ENCODE measurements at regions not wholly inside any gene's neighbourhood (a gene's known extent, or its start where the extent isn't known, plus 50 kb on each side); places are given as distances from the start of the nearest gene placed in this dataset.

DNA sequence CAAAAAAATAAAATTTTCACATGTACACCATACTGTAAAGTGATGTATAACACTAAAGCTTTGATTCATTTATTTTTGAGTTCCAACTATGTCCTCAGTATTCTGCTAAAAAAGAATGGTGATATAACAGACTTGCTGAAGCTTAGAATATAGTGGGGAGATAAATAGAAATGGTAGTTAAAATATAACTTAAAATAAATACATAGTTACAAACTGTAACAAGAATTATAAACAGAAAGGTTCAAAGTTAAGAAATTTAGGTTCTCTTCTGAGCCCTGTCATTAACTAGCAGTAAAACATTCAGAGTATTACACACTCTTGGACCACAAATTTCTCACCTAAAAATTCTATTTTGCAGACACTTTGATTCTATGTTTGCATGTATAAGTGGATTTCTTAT, 392.1 kb downstream of the ANXA1 start:
- TF ChIP-seq, protein P1, sequence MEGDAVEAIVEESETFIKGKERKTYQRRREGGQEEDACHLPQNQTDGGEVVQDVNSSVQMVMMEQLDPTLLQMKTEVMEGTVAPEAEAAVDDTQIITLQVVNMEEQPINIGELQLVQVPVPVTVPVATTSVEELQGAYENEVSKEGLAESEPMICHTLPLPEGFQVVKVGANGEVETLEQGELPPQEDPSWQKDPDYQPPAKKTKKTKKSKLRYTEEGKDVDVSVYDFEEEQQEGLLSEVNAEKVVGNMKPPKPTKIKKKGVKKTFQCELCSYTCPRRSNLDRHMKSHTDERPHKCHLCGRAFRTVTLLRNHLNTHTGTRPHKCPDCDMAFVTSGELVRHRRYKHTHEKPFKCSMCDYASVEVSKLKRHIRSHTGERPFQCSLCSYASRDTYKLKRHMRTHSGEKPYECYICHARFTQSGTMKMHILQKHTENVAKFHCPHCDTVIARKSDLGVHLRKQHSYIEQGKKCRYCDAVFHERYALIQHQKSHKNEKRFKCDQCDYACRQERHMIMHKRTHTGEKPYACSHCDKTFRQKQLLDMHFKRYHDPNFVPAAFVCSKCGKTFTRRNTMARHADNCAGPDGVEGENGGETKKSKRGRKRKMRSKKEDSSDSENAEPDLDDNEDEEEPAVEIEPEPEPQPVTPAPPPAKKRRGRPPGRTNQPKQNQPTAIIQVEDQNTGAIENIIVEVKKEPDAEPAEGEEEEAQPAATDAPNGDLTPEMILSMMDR (IDR thresholded peaks at IDR 0.05) = no peak
- no peaks in the 10 kb centered on the region for H3K4me1 ChIP-seq
- no peaks in the 10 kb centered on the region for H3K27me3 ChIP-seq
- H3K9ac ChIP-seq (ENCODE audit: low read depth in 2 of 2, low read length in 2 of 2) = no peak overlapping the region
- DNase-seq = no peak
- no peaks in the 10 kb centered on the region for H3K9me3 ChIP-seq
- no peaks in the 10 kb centered on the region for H3K36me3 ChIP-seq
- H3K4me3 ChIP-seq = no peak overlapping the region
- no peak overlapping the region for H3K27ac ChIP-seq
- intact Hi-C loops (cut with DNase I) = no loop called here

DNA sequence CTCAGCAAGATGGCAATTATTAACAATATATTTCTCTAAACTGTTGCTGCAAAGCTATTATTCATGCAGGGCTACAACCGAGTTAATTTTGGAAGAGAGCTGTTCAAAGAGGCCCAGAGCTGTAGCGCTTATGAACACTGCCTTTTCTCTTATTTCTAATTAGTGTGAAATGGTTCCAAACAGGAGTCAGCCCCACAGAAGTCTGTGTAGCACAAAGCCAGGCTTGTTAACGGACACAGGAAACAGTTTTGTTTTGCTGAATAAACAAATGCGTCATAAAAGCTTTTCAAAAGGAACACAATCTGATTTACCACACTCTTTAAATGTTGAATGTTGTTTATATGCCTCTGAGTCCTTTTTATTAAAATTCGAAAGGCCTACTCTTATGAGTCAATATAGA, 396.5 kb downstream of the ANXA1 start:
- no peak for DNase-seq
- H3K9ac ChIP-seq (ENCODE audit: low read depth in 2 of 2, low read length in 2 of 2) = no peak overlapping the region
- H3K4me3 ChIP-seq = no peak overlapping the region
- intact Hi-C loops (cut with DNase I) = no loop called here
- TF ChIP-seq, protein P1 (IDR thresholded peaks at IDR 0.05) = no peak
- H3K36me3 ChIP-seq = no peaks in the 10 kb centered on the region
- H3K9me3 ChIP-seq = no peaks in the 10 kb centered on the region
- no peak overlapping the region for H3K27ac ChIP-seq
- no peaks in the 10 kb centered on the region for H3K4me1 ChIP-seq
- no peaks in the 10 kb centered on the region for H3K27me3 ChIP-seq

DNA sequence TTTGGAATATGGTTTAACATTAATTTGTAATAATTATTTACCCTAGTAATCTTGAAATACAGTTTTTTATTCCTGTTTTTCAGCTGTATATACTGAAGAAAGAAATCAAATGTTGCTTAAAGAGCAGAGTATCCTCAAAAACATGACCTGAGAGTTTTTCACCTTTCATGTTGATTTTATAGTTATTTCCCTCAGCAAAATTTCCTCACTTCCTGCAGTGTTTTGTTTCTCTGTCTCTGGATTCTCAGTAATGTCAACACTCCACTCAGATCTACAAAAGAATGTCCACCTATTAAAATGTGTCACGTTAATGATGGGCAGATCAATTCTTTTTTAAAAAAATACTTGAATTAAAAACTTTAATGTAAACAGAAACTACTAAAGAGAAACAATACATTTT, 398.3 kb downstream of the ANXA1 start:
- H3K4me3 ChIP-seq = no peak overlapping the region
- no peak overlapping the region for H3K9ac ChIP-seq (ENCODE audit: low read depth in 2 of 2, low read length in 2 of 2)
- H3K36me3 ChIP-seq = no peaks in the 10 kb centered on the region
- no peaks in the 10 kb centered on the region for H3K9me3 ChIP-seq
- intact Hi-C loops (cut with DNase I) = no loop called here
- TF ChIP-seq, protein P1 (IDR thresholded peaks at IDR 0.05) = no peak
- no peak overlapping the region for H3K27ac ChIP-seq
- H3K4me1 ChIP-seq = no peaks in the 10 kb centered on the region
- no peaks in the 10 kb centered on the region for H3K27me3 ChIP-seq
- no peak for DNase-seq

DNA sequence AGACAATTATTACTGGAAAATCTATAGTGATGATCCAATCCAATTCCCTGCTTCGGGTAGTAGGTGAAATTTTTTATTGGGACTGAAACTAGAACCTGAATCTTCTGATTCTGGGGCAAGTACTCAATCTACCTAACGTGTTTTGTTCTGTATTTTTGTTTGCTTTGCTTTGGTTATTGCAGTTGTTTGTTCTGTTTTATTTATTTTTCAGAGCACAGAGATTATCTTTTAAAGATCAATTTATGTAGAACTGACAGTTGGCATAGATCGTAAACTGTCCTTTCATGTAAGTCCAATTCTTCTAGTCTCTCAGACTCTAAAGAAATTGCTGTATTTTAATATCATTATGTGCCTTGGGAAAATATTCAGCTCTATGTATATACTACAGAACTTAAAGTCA, 401.6 kb downstream of the ANXA1 start:
- H3K27ac ChIP-seq = no peak overlapping the region
- H3K9me3 ChIP-seq = no peaks in the 10 kb centered on the region
- no peaks in the 10 kb centered on the region for H3K36me3 ChIP-seq
- TF ChIP-seq, protein P1 (IDR thresholded peaks at IDR 0.05) = no peak
- no peak overlapping the region for H3K4me3 ChIP-seq
- intact Hi-C loops (cut with DNase I) = no loop called here
- no peaks in the 10 kb centered on the region for H3K27me3 ChIP-seq
- DNase-seq = no peak
- H3K9ac ChIP-seq (ENCODE audit: low read depth in 2 of 2, low read length in 2 of 2) = no peak overlapping the region
- no peaks in the 10 kb centered on the region for H3K4me1 ChIP-seq

DNA sequence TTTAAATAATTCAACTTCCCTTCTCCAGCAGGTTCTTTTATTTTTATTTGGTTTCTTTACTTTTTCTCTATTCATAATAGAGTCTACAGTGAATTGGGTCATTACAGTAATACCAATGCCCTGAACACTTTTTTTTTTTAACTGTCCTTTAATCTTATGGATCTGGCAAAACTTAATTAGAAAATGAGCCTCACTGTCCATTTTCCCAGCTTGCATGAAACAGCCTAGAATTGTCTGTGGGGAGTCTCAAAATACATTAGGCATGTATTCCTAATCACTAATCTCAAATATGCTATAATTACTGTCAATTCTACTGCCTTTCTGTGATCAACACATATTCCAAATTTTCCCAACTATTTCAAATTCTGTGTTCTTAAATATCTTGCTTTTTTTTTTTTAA, 406.8 kb downstream of the ANXA1 start:
- Histone ChIP-seq H3K27ac (no peak overlapping the region), H3K4me3 (no peak overlapping the region), H3K9ac (ENCODE audit: low read depth in 2 of 2, low read length in 2 of 2) (no peak overlapping the region), H3K36me3 (no peaks in the 10 kb centered on the region), H3K27me3 (no peaks in the 10 kb centered on the region), H3K4me1 (no peaks in the 10 kb centered on the region), H3K9me3 (no peaks in the 10 kb centered on the region)
- no peak for DNase-seq
- TF ChIP-seq, protein P1 (IDR thresholded peaks at IDR 0.05) = no peak
- intact Hi-C loops (cut with DNase I) = no loop called here

DNA sequence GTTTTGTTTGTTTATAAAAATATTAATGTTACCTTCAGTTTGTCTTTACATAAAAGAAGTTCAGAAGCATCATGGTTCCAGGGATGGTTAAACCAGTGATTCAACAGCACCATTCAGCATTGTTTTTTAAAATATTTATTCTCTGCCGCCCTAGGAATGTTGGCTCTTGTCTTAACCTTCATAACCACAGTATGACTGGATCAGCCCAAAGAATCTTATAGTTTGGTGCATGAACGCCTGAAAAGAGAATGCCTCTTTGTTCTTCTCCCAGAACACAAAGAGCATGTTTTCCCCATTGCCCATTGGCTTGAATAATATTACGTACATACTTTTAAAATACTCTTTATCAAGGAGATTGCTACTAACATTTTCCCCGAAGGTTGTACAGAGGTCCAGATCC, 413.4 kb downstream of the ANXA1 start:
- H3K9me3 ChIP-seq = no peaks in the 10 kb centered on the region
- H3K4me1 ChIP-seq = no peaks in the 10 kb centered on the region
- H3K27ac ChIP-seq = no peak overlapping the region
- no peak overlapping the region for H3K9ac ChIP-seq (ENCODE audit: low read depth in 2 of 2, low read length in 2 of 2)
- H3K27me3 ChIP-seq = no peaks in the 10 kb centered on the region
- intact Hi-C loops (cut with DNase I) = no loop called here
- DNase-seq = no peak
- no peak overlapping the region for H3K4me3 ChIP-seq
- H3K36me3 ChIP-seq = no peaks in the 10 kb centered on the region
- TF ChIP-seq, protein P1 (IDR thresholded peaks at IDR 0.05) = no peak

Measured in colonic mucosa (tissue), 4 donors.